ENCODE measurements at regions not wholly inside any gene's neighbourhood (a gene's known extent, or its start where the extent isn't known, plus 50 kb on each side); places are given as distances from the start of the nearest gene placed in this dataset.
"Not testable (repeated sequence)": the region's sequence is repeated elsewhere in the genome, so short reads cannot be mapped to it uniquely, and the experiment has no call there.

- DNase-seq (ENCODE audit: low read depth); H3K4me3 ChIP-seq (ENCODE audit: low read depth, low read length): not testable (repeated sequence)
These were observed 5456.7 kb upstream of the TPTE start for GRCh38 chr21:5064581-5065142.

- not testable (repeated sequence) for DNase-seq (ENCODE audit: low read depth); H3K4me3 ChIP-seq (ENCODE audit: low read depth, low read length)
These were observed 5455.9 kb upstream of the TPTE start for GRCh38 chr21:5065240-5066211.

- H3K4me3 ChIP-seq (ENCODE audit: low read depth, low read length); DNase-seq (ENCODE audit: low read depth): not testable (repeated sequence)
These were observed 5454.6 kb upstream of the TPTE start for GRCh38 chr21:5066682-5067251.

- not testable (repeated sequence) for DNase-seq (ENCODE audit: low read depth); H3K4me3 ChIP-seq (ENCODE audit: low read depth, low read length)
These were observed 5453.9 kb upstream of the TPTE start for GRCh38 chr21:5067326-5068048.

- DNase-seq (ENCODE audit: low read depth); H3K4me3 ChIP-seq (ENCODE audit: low read depth, low read length): not testable (repeated sequence)
These were observed 5452.7 kb upstream of the TPTE start for GRCh38 chr21:5068649-5069048.

- DNase-seq (ENCODE audit: low read depth); H3K4me3 ChIP-seq (ENCODE audit: low read depth, low read length): not testable (repeated sequence)
These were observed 5450.2 kb upstream of the TPTE start for GRCh38 chr21:5071180-5071579.

GRCh38 chr21:5076854-5077253 lies 5444.5 kb upstream of the TPTE start:
- DNase-seq (ENCODE audit: low read depth): not testable (repeated sequence)

GRCh38 chr21:5079361-5079760 lies 5442.0 kb upstream of the TPTE start:
- DNase-seq (ENCODE audit: low read depth); H3K4me3 ChIP-seq (ENCODE audit: low read depth, low read length): not testable (repeated sequence)

More at GRCh38 chr21:5076854-5077253, 5444.5 kb upstream of the TPTE start:
- H3K4me3 ChIP-seq (ENCODE audit: low read depth, low read length): not testable (repeated sequence)

GRCh38 chr21:5080015-5080414 lies 5441.4 kb upstream of the TPTE start:
- DNase-seq (ENCODE audit: low read depth): not testable (repeated sequence)

GRCh38 chr21:5084246-5084645 lies 5437.1 kb upstream of the TPTE start:
- H3K4me3 ChIP-seq (ENCODE audit: low read depth, low read length); DNase-seq (ENCODE audit: low read depth): not testable (repeated sequence)

More at GRCh38 chr21:5080015-5080414, 5441.4 kb upstream of the TPTE start:
- not testable (repeated sequence) for H3K4me3 ChIP-seq (ENCODE audit: low read depth, low read length)

- DNase-seq (ENCODE audit: low read depth); H3K4me3 ChIP-seq (ENCODE audit: low read depth, low read length): not testable (repeated sequence)
These were observed 5435.9 kb upstream of the TPTE start for GRCh38 chr21:5085456-5085855.

GRCh38 chr21:5086416-5086815 lies 5435.0 kb upstream of the TPTE start:
- H3K4me3 ChIP-seq (ENCODE audit: low read depth, low read length); DNase-seq (ENCODE audit: low read depth): not testable (repeated sequence)

- not testable (repeated sequence) for DNase-seq (ENCODE audit: low read depth); H3K4me3 ChIP-seq (ENCODE audit: low read depth, low read length)
These were observed 5432.6 kb upstream of the TPTE start for GRCh38 chr21:5088820-5089219.

GRCh38 chr21:5089399-5090089 lies 5431.8 kb upstream of the TPTE start:
- H3K4me3 ChIP-seq (ENCODE audit: low read depth, low read length); DNase-seq (ENCODE audit: low read depth): not testable (repeated sequence)

- H3K4me3 ChIP-seq (ENCODE audit: low read depth, low read length); DNase-seq (ENCODE audit: low read depth): not testable (repeated sequence)
These were observed 5431.0 kb upstream of the TPTE start for GRCh38 chr21:5090132-5091079.

GRCh38 chr21:5091274-5091673 lies 5430.1 kb upstream of the TPTE start:
- DNase-seq (ENCODE audit: low read depth); H3K4me3 ChIP-seq (ENCODE audit: low read depth, low read length): not testable (repeated sequence)

GRCh38 chr21:5095628-5096027 lies 5425.8 kb upstream of the TPTE start:
- not testable (repeated sequence) for DNase-seq (ENCODE audit: low read depth)

More at GRCh38 chr21:5095628-5096027, 5425.8 kb upstream of the TPTE start:
- H3K4me3 ChIP-seq (ENCODE audit: low read depth, low read length): not testable (repeated sequence)

Measured in choroid plexus epithelial cell (primary cell).